Cardiac muscle cell (in vitro differentiated cells and primary cell): ENCODE measurements at regions not wholly inside any gene's neighbourhood (a gene's known extent, or its start where the extent isn't known, plus 50 kb on each side); places are given as distances from the start of the nearest gene placed in this dataset.
"Not testable (repeated sequence)": the region's sequence is repeated elsewhere in the genome, so short reads cannot be mapped to it uniquely, and the experiment has no call there.

Experiments
- DNase-seq, 2 donors: peaks; one replicate each; pipeline versions ENCODE4 v3.0.0 to v3.0.0-alpha.2; 2010 to 2017; ENCODE audit warnings: low read depth in 1 of 2, low spot score in 1 of 2
- H3K27ac ChIP-seq: fragments of 200-600 bp; sonication (generic); 2 replicates; pipeline ENCODE4 v1.5.1; 2016
- H3K27me3 ChIP-seq: fragments of 200-600 bp; sonication (generic); 2 replicates; pipeline ENCODE4 v1.6.0; 2016; ENCODE audit warnings: control low read depth
- H3K36me3 ChIP-seq: fragments of 200-600 bp; sonication (generic); 2 replicates; pipeline ENCODE4 v1.5.1; 2016; ENCODE audit warnings: control low read depth
- H3K4me1 ChIP-seq: fragments of 200-600 bp; sonication (generic); 2 replicates; pipeline ENCODE4 v1.8.1; 2017; ENCODE audit warnings: low read depth, mild to moderate bottlenecking, mixed run types
- H3K4me3 ChIP-seq: fragments of 200-600 bp; sonication (generic); 2 replicates; pipeline ENCODE4 v1.5.1; 2016; ENCODE audit warnings: mild to moderate bottlenecking
- H3K9me3 ChIP-seq: fragments of 200-600 bp; sonication (generic); 2 replicates; pipeline ENCODE4 v1.5.1; 2017; ENCODE audit warnings: low read depth, mild to moderate bottlenecking, control low read depth
- TF ChIP-seq, protein P1 (sequence below): IDR thresholded peaks from 2 replicates; pipeline ENCODE4 v1.5.1; 2012; ENCODE audit warnings: low read depth, mild to moderate bottlenecking, low read length

DNA sequence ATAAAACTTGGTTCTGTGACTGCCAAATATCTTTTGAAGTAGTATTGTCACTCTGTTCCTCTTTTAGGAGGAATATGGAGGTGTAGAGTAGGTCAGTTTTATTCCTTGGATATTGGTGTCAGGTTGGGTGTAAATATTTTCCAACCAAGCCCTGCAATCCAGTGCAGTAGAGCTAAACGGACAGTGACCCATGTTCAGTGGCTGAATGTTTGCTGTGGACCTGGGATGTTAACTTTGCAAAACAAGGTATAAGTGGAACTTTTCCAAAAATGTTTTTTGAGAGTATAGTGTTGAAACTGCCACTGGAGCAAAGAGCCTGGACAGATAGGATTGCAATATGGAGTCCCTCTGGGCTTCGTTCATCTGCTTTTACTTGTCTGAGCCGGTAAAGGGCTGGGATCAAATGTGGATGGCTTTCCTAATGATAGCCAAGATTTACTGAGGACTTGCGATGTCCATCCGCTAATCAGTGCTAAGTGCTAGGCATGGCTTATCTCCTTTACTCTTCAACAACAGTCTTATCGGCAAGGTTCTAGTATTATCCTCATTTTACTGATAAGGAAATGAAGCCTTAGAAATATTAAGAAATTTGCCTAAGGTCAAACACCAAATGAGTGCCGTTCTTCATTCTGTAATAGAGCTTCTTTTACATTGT lies 69.0 kb upstream of the BACH2 start:
- H3K4me3 ChIP-seq: no peak overlapping the region
- no peaks in the 10 kb centered on the region for H3K36me3 ChIP-seq
- no peak overlapping the region for H3K27ac ChIP-seq
- TF ChIP-seq, protein P1, sequence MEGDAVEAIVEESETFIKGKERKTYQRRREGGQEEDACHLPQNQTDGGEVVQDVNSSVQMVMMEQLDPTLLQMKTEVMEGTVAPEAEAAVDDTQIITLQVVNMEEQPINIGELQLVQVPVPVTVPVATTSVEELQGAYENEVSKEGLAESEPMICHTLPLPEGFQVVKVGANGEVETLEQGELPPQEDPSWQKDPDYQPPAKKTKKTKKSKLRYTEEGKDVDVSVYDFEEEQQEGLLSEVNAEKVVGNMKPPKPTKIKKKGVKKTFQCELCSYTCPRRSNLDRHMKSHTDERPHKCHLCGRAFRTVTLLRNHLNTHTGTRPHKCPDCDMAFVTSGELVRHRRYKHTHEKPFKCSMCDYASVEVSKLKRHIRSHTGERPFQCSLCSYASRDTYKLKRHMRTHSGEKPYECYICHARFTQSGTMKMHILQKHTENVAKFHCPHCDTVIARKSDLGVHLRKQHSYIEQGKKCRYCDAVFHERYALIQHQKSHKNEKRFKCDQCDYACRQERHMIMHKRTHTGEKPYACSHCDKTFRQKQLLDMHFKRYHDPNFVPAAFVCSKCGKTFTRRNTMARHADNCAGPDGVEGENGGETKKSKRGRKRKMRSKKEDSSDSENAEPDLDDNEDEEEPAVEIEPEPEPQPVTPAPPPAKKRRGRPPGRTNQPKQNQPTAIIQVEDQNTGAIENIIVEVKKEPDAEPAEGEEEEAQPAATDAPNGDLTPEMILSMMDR: no peak
- H3K27me3 ChIP-seq: no peaks in the 10 kb centered on the region
- H3K9me3 ChIP-seq: no peaks in the 10 kb centered on the region
- H3K4me1 ChIP-seq: peaks cover 20% of the 10 kb centered on the region
- no peak for DNase-seq

DNA sequence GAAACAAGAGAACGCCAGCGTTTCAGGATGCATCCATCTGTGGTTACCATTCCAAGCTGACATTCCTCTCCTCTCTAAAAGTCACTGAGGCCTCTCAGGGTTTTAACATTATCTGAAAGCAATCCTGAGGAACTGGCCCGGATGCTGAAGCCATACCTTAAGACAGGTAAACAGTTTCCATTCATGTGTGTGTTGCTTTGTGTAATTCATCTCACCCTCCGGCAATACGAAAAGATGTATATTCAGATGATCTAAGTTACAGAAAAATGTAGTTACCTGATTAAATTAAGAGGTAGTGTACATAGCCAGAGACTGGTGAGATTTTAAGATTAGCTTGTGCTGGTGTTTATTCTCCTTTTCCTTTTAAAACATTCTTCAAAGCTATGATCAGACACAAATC lies 68.4 kb upstream of the BACH2 start:
- H3K4me1 ChIP-seq: peaks cover 20% of the 10 kb centered on the region
- no peak overlapping the region for H3K27ac ChIP-seq
- H3K36me3 ChIP-seq: no peaks in the 10 kb centered on the region
- no peaks in the 10 kb centered on the region for H3K27me3 ChIP-seq
- no peaks in the 10 kb centered on the region for H3K9me3 ChIP-seq
- no peak for DNase-seq
- TF ChIP-seq, protein P1: no peak
- H3K4me3 ChIP-seq: no peak overlapping the region

DNA sequence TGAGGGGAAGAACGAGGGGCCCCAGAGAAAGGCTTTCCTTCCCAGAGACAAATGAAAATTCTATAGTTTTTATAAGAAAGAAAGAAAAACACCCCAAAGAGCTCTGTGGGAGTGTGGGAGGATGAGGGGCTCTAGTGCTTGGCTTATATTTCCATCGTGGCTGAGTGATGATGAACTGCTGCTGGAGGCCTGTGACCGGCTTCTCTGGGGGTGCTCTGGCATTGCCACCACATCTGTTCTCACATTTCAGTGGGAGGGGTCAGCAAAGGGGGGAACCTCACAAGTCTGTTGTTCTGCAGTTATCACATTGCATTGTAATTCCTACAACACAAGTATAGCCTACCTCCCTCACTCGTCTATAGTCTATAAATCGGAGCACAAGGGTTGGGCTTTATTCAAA lies 67.6 kb upstream of the BACH2 start:
- Histone ChIP-seq H3K27ac (no peak overlapping the region), H3K4me3 (no peak overlapping the region), H3K36me3 (no peaks in the 10 kb centered on the region), H3K4me1 (peaks cover 20% of the 10 kb centered on the region), H3K27me3 (no peaks in the 10 kb centered on the region), H3K9me3 (no peaks in the 10 kb centered on the region)
- TF ChIP-seq, protein P1: no peak
- DNase-seq: no peak

DNA sequence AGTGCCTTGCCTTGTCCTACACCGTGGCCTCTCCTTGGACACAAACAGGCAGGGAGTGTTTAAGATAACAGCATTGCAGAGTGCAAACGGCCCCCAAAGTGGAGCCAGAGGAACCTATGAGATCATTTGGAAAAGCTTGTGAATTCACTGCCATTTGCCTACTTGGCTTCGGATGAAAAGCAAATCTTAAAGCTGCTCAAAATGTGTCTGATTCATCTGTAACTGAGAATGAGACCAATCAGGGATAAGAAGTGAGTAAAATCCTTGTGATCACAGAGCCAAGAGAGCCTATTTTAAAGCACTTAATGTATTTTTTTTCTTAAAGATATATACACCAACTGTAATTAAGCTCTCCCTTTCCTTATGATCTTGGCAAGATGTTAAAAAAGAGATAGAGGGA lies 65.7 kb upstream of the BACH2 start:
- peak in 1 of 2 donors; percentile 70 for DNase-seq
- Histone ChIP-seq H3K27ac (no peak overlapping the region), H3K27me3 (no peaks in the 10 kb centered on the region), H3K4me1 (peaks cover 14% of the 10 kb centered on the region), H3K9me3 (no peaks in the 10 kb centered on the region), H3K36me3 (no peaks in the 10 kb centered on the region), H3K4me3 (no peak overlapping the region)
- TF ChIP-seq, protein P1: no peak

DNA sequence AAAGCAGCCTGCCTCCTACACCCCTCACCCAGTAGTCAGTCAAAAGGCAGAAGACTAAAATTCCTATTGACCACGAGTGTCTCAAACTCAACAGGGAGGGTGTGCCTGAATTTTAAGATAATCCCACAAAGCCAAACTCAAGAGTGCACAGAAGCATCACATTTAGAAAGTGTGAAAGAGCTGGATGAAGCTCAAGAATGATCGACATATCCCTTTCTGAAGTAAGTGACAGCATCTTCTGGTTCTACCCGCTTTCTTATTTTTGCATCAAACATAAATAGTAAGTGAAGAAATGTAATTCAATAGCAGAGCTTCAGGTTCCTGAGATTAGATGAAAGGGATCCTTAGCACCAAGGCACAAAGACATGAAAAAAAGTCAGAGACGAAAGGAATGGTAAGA lies 64.5 kb upstream of the BACH2 start:
- Histone ChIP-seq H3K27me3 (no peaks in the 10 kb centered on the region), H3K4me3 (no peak overlapping the region), H3K9me3 (no peaks in the 10 kb centered on the region), H3K36me3 (no peaks in the 10 kb centered on the region), H3K27ac (no peak overlapping the region), H3K4me1 (peaks cover 14% of the 10 kb centered on the region)
- TF ChIP-seq, protein P1: no peak
- DNase-seq: no peak

DNA sequence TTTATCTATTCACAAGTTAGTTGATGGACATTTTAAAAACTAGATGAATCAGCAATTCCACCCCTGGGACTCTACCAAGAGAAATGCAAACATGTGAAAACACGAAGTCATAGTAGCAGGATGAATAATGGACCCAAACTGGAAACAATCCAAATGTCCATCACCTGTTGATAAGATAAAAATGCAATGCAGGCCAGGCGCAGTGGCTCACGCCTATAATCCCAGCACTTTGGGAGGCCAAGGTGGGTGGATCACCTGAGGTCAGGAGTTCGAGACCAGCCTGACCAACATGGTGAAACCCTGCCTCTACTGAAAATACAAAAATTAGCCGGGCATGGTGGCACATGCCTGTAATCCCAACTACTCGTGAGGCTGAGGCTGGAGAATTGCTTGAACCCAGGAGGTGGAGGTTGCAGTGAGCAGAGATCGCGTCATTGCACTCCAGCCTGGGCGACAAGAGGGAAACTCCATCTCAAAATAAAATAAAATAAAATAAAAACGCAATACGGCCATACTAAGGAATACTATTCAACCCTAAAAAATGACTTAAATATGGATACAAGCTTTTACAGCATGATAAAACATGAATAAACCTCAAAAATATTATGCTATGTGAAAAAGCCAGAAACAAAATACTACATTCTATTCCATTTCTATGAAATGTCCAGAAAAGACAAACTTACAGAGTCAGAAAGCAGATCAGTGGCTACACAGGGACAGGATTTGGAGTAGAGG lies 61.6 kb upstream of the BACH2 start:
- not testable (repeated sequence) for H3K27me3 ChIP-seq, H3K27ac ChIP-seq, H3K36me3 ChIP-seq, H3K9me3 ChIP-seq, H3K4me1 ChIP-seq, H3K4me3 ChIP-seq
- DNase-seq: peak in 1 of 2 donors; percentile 21
